Kidney (tissue), 13 donors: ENCODE measurements at regions not wholly inside any gene's neighbourhood (a gene's known extent, or its start where the extent isn't known, plus 50 kb on each side); places are given as distances from the start of the nearest gene placed in this dataset.

Experiments
- DNase-seq, 5 donors: peaks; one replicate each; pipeline ENCODE4 v3.0.0-alpha.2; 2013 to 2020
- FAIRE-seq: peaks from 2 replicates; lab custom pipeline; 2012; peaks lifted over from hg19 to GRCh38; lab: Jason Lieb, UNC
- H3K27ac ChIP-seq, 2 donors: one replicate each; pipeline ENCODE4 v1.7.0; 2013; ENCODE audit warnings: low read depth in 2 of 2, low read length in 2 of 2, inconsistent platforms in 1 of 2
- H3K27me3 ChIP-seq: one replicate; pipeline ENCODE4 v1.7.1; 2013; ENCODE audit warnings: low read length, inconsistent platforms; ENCODE audit not compliant: control insufficient read depth, insufficient read depth
- H3K36me3 ChIP-seq, 3 donors: one replicate each; pipeline versions ENCODE4 v1.7.0 to v1.7.1; 2013; ENCODE audit warnings: low read length in 3 of 3, control low read depth in 1 of 3, inconsistent platforms in 1 of 3; ENCODE audit not compliant: insufficient read depth in 3 of 3, control insufficient read depth in 2 of 3
- H3K4me1 ChIP-seq, 3 donors: one replicate each; pipeline versions ENCODE4 v1.7.0 to v1.7.1; 2013; ENCODE audit warnings: low read length in 3 of 3, inconsistent platforms in 1 of 3, low read depth in 1 of 3; ENCODE audit not compliant: control insufficient read depth in 2 of 3, insufficient read depth in 2 of 3
- H3K4me3 ChIP-seq, 3 donors: one replicate each; pipeline versions ENCODE4 v1.7.0 to v1.8.1; 2013; ENCODE audit warnings: low read length in 3 of 3, control low read depth in 1 of 3, inconsistent platforms in 1 of 3
- H3K9ac ChIP-seq, 3 donors: one replicate each; pipeline versions ENCODE4 v1.7.0 to v1.7.1; 2013; ENCODE audit warnings: low read length in 3 of 3, control low read depth in 1 of 3, inconsistent platforms in 1 of 3
- H3K9me3 ChIP-seq, 3 donors: one replicate each; pipeline versions ENCODE4 v1.7.0 to v1.7.1; 2013; ENCODE audit warnings: low read length in 3 of 3, control low read depth in 1 of 3, inconsistent platforms in 1 of 3; ENCODE audit not compliant: control insufficient read depth in 2 of 3, insufficient read depth in 1 of 3
- intact Hi-C: fragments of 100-400 bp; cut with DNase I; formaldehyde crosslinking; loops from one replicate; pipeline ENCODE4 v1.11.1; 2022
- TF ChIP-seq, protein P1 (sequence below): IDR thresholded peaks from 3 replicates; pipeline ENCODE4 v1.5.1; 2012; ENCODE audit warnings: mild to moderate bottlenecking, moderate library complexity, borderline replicate concordance; ENCODE audit not compliant: insufficient read depth; ENCODE audit errors: extremely low read depth
- donor health status: control.
- donor health status: control.
- donor health status: control.
- donor health status: control.
- donor health status: control.
- donor health status: DM: yes; HTN: yes; CAD: no.
- donor health status: Normal renal cell carcinoma (clear cell type).

DNA sequence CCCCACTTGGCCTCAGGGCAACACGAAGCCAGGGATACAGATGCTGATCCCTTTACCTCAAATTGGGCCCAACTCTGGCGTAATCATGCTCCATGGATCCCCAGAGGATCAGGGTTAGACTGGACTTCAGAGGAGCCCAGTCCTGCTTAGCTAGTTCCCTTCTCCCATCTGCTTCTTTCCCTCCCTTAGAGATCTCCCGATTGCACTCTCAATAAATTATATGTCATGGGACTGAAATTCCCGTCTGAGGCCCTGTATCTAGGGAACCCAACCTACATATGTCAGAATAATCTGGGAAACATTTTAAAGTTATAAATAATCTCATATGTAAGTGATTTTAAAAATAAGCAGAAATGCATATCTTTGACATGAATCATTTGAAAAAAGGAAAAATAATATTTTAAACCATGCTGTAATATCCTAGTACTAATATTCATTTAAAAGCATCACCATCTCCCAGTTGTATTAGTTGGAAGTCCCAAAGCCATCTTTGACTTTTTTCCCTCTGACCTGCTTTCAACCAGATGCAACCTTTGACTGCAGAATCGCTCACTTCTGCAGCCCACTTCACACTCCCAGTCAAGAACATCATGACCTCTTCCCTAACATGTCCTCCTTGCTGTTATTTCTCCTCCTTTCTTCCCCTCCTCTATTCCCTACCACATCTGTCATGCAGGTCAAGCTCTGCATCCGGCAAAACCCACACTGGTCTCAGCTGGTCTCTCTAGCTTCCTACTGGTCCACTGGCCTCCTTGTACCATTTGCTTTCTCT is 393.6 kb downstream of the BTBD3 start:
- no peak overlapping the region for H3K27ac ChIP-seq
- H3K4me3 ChIP-seq, result no peak overlapping the region
- TF ChIP-seq, protein P1, sequence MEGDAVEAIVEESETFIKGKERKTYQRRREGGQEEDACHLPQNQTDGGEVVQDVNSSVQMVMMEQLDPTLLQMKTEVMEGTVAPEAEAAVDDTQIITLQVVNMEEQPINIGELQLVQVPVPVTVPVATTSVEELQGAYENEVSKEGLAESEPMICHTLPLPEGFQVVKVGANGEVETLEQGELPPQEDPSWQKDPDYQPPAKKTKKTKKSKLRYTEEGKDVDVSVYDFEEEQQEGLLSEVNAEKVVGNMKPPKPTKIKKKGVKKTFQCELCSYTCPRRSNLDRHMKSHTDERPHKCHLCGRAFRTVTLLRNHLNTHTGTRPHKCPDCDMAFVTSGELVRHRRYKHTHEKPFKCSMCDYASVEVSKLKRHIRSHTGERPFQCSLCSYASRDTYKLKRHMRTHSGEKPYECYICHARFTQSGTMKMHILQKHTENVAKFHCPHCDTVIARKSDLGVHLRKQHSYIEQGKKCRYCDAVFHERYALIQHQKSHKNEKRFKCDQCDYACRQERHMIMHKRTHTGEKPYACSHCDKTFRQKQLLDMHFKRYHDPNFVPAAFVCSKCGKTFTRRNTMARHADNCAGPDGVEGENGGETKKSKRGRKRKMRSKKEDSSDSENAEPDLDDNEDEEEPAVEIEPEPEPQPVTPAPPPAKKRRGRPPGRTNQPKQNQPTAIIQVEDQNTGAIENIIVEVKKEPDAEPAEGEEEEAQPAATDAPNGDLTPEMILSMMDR, result no peak
- no peak overlapping the region for H3K9ac ChIP-seq
- no peaks in the 10 kb centered on the region for H3K4me1 ChIP-seq
- intact Hi-C loops, result no loop called here
- no peaks in the 10 kb centered on the region for H3K27me3 ChIP-seq
- no peaks in the 10 kb centered on the region for H3K36me3 ChIP-seq
- DNase-seq, result no peak
- no peaks in the 10 kb centered on the region for H3K9me3 ChIP-seq
- no peak for FAIRE-seq

DNA sequence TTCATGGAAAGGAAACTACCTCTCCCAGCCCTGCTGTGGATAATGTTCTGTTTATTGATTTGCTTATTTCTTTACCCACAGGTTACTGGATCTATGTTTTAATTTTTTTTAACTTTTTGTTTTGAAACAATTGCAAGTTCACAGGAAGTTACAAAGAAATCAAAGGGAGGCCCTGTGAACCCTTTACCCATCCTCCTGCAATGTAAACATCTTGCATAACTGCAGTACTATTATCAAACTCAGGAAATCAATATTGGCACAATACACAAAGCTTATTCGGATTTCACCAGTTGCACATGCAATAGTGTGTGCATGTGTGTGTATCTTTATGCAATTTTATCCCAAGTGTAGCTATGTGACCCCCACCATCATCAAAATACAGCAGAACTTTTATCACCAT is 398.0 kb downstream of the BTBD3 start:
- FAIRE-seq, result no peak
- H3K27me3 ChIP-seq, result no peaks in the 10 kb centered on the region
- intact Hi-C loops, result no loop called here
- no peaks in the 10 kb centered on the region for H3K4me1 ChIP-seq
- no peak overlapping the region for H3K4me3 ChIP-seq
- TF ChIP-seq, protein P1, result no peak
- no peaks in the 10 kb centered on the region for H3K36me3 ChIP-seq
- DNase-seq, result no peak
- no peak overlapping the region for H3K27ac ChIP-seq
- H3K9me3 ChIP-seq, result no peaks in the 10 kb centered on the region
- no peak overlapping the region for H3K9ac ChIP-seq

DNA sequence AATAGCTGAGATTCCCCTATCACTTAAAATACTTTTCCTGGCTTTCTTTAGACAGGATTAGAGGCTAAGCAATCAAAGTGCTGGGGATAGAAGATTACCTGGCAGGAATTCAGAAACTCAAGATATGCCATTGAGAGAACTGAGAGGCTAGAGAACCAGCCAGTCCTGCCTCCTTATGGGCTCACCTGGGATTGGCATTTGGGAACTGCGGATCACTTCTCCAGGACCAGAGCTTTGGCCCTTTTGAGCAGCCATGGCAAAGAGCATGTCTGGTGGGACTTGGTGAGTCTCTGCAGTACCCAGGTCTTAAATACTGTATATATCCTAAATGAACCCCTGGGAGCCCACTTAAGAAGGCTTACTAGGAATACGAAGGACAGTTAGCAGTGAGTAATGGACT is 399.1 kb downstream of the BTBD3 start:
- H3K9ac ChIP-seq, result no peak overlapping the region

More for the DNA sequence above, 399.1 kb downstream of the BTBD3 start:
- Histone ChIP-seq H3K36me3 (no peaks in the 10 kb centered on the region), H3K9me3 (no peaks in the 10 kb centered on the region), H3K4me3 (no peak overlapping the region), H3K4me1 (no peaks in the 10 kb centered on the region), H3K27me3 (no peaks in the 10 kb centered on the region), H3K27ac (no peak overlapping the region)
- FAIRE-seq, result no peak
- intact Hi-C loops, result no loop called here
- no peak for DNase-seq
- TF ChIP-seq, protein P1, result no peak
